Activated T-cell treated with anti-CD3 and anti-CD28 coated beads for 48 hours (primary cell): ENCODE measurements at regions not wholly inside any gene's neighbourhood (a gene's known extent, or its start where the extent isn't known, plus 50 kb on each side); places are given as distances from the start of the nearest gene placed in this dataset.

ENCODE experiments used
- DNase-seq: peaks from one replicate; pipeline ENCODE4 v3.0.0-alpha.2; 2020; ENCODE audit warnings: low read depth

DNA sequence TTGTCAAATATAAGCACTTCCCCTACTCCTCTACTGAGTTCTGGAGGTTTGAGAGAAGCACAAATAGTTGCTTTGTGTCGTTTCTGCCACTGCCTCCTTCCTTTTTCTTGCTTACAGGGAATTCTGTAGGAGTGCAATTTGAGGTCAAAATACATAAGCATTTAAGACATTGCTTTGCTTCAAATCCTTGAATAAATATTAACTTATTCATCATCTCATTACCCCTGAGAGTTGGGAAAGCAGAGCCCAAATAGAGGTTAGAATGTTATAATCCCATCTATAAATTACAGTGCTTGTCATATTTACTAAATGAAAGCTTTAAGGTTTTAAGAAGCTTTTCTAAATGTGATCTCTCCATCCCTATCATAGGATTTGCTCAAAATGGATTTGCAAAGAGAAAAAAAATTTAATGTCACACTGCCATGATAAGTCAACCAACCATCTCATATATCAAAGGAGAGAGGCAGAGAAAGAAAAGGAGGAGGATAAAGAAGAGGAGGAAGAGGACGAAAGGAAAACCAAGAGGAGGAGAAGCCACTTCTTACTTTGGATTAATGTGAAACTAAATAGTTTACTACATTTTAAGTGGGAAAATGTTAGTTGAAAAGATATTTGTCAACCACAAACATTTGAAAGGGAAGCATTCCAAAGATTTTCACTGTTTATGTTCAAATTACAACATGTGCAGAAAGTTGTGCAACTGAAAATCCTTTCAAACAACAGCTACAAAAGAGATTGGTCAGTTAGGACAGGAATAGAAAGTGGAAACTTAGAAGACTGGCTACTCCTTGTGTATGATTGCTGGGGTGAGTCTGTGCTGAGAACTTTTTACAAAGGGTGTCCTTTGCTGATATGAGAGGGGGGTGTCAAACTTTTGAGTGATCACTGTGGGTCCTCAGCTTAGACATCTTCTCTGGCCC is 277.3 kb upstream of the FN1 start:
- no peak for DNase-seq

DNA sequence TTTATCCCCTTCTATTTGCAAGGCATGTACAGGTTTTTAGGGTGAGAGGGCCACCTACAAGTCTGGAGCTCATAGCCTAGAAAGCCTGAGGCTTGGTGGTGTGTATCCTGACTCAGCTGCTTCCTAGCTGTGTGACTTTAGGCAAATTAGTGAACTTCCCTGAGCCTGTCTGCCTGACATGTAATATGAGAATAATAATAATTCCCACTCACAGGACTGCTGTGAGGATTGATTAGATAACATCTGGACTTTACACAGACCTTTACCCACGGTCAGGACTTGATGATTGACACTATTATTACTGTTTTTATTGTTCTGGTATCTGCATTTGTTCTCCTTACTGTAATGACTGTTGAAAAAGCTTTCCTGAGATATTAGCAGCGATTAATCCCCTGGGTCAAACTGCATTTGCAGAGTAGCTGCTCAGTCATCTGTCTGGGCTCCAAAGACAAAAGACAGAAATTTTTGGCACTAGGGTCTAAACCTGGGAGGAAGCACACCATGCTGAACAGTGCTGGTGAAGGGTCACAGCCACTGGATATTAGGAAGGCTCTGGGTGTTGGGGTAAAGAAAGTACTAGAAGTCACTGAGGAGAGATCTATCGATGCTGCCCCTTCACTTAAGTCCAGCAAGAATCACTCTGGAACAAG is 276.5 kb upstream of the FN1 start:
- DNase-seq, result no peak

DNA sequence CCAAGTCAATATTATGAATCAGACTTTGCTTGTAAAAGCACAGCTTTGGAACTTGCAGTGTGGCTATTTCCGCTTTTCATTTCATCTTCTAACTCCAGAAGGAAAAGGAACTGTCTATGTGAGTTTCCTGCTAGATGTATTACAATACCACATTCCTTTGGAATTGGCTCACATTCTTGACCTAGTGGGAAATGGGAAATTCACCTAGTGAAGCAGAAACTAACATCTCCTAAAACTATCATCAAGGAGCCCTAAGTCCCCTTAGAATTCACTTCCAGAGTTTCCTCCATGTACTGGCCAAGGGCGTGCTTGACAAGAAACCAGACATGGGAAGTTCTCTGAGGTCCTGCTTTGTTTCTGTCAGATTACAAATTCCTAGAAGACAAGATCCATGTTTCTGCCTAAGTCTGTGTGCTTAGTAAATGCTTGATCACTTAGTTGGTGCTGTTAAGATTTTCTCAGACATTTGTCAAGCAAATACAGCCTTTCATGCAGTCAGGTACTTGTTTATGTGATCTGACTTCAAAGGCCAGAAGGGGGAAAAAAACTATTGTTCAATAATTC is 275.7 kb upstream of the FN1 start:
- DNase-seq, result no peak

DNA sequence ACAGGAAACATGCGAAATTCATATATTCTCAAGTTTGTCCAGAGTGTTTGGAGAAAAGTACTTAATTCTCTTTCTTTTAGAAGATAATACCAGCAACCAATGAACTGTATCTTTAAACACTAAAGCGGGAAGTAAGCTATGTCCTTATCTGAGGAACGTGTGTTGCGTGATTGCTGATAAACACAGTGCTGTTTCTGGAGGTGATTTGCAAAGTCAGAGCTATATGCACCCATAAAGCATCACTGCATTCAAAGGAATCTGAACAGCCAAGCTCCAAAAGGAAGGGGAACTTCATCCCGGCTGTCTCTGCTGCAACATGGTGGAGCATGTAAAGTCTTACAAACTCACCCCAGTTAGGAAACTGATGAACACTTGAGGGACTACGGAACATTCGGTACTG is 271.7 kb upstream of the FN1 start:
- no peak for DNase-seq

DNA sequence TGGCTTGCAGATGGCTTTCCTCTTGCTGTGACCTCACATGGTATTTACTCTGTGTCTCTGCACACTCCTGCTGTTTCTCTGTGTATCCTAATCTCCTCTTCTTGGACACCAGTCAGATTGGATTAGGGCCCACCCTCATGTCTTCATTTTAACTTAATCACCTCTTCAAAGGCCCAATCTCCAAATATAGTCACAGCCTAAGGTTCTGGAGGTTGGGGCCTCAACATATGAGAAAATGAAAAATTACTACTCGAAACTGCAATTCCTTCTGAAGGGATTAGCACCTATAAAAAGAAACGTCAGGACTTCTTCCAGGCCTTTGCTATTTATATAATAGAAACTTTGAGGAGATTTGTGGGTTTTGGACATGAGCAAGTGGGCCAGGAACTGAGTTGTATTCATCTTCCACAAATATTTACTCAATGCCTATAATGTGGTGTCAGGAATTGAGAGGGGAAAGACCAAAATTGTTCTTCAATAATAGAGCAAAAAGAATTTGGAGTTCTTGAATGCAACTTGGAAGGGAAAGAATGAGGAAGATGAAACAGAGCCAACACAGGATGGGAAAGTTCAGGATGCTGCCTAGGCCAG is 270.0 kb upstream of the FN1 start:
- no peak for DNase-seq

DNA sequence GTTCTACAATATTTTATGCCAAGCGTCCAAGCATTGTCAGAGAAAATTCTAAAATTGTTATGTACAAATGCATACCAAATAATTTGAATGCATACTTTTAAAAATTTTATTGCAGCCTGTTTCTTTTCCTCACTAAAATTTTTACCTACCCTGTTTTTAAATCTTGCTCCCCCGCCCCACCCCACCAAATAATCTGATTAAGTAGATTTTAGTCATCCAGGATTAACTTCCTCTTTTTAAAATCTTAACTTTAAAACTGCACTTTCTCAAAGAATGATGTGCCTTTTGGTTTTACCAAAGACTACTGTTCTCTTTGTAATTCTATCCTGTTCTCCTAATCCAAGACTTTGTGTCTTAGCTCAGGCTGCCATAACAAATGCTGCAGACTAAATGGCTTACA is 269.4 kb upstream of the FN1 start:
- no peak for DNase-seq

DNA sequence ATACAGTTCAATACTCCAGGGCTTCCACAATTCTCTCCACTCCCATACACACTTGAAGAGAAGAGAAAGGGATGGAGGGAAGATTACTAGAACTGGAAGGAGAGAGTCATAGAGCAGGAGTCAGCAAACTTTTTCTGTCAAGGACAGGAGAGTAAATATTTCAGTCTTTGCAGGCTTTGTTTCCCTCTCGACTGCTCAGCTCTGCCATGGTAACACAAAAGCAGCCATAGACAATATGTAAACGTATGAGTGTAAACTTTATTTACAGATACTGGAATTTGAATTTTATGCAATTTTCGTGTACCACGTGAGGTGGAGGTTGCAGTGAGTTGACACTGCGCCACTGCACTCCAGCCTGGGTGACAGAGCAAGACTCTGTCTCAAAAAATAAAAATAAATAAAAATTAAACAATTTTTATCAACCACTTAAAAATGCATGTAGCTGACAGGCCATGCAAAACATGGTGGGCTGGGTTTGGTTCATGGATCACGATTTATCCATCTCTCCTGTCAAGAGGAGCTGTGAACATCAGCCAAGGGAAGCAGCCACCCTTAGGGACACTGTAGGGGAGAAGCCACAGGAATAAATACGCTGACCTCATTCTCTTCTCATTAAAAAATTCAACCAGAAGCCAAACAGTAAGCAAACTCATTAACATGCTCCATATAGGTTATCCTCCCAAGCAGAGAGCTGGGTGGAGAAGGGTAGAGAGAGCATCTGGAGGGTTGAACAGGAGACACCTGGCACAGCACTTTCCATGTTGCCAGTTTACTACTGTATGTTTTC is 266.4 kb upstream of the FN1 start:
- no peak for DNase-seq

DNA sequence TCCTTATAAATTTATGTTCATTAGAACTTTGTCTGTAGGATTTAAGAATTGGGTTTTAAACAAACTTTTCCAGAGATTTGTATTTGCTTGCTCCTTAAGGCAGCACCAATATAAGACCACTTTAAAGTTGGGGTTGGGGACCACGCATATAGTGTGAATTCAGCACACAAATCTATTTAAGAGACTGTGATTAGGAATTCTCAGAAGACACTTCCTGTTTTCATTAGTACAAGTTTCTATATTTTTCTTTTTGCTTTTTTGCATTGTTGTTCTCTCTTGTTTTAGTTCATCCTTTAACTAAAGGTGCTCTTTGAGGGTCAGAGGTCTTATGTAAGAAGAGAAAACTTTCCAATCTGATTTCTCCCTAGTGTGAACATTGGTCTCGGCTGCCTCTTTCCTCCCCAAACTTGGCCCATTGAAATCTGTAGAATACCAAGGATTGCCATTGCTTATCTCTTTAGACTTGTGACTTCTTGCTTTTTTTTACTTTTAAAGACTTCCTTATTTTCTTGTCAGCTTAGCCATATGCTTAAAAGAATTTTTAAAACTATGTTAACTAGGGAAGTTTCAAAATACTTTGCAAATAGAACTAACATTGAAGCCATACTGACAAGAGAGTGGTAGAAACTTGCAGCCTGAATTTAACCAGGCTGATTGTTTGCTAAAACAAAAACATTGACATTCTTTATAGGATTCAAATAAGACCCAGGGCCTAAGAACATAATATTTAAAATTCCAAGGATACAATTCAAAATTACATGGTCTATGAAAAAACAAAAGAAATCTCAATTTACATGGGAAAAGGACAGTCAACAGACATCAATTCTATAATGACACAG is 264.1 kb upstream of the FN1 start:
- no peak for DNase-seq

DNA sequence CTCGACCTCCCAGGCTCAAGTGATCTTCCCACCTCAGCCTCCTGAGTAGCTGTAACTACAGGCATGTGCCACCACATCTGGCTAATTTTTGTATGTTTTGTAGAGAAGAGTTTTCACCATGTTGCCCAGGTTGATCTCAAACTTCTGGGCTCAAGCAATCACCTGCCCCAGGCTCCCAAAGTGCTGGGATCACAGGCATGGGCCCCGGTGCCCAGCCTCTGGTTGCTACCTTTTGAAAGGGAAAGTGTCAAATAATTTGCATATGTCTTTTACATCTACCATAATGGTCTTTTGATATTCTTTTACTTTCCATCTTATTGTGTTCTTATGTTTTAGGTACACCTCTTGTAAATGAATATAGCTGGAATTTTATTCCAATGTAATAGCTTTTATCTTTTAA is 263.1 kb upstream of the FN1 start:
- DNase-seq, result no peak

DNA sequence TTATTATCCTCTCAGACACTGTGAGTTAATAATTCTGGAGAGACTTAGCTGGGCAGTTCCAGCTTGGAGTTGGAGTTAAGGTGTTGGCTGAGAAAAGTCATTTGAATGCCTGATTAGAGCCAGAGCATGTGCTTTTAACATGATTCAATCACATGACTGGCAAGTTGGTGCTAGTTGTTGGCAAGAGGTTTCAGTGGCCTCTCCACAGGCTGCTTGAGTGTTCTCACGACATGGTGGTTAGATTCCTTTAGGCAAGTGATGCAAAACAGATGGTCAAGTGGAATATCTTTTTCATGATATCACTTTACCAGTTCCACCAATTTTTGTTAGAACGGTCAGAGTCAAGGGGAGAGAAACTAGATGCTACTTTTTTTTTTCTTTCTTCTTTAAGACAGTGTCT is 262.7 kb upstream of the FN1 start:
- DNase-seq, result no peak

DNA sequence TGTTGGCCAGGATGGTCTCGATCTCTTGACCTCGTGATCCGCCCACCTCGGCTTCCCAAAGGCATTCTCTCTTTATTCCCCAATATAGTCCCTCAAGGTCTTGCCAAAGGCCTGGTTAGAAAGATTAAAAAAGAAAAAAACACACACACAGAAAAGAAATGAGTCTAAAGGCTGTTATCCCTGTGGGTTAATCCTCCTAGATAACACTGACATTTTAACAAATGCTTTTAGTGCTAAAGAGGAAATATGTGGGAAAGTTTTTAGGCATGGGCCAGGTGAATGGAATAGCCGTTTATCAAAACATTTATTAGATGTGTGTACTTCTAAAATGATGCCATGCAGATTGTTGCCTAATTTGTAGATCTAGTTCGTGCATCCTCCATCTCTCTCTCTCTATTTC is 261.6 kb upstream of the FN1 start:
- no peak for DNase-seq

DNA sequence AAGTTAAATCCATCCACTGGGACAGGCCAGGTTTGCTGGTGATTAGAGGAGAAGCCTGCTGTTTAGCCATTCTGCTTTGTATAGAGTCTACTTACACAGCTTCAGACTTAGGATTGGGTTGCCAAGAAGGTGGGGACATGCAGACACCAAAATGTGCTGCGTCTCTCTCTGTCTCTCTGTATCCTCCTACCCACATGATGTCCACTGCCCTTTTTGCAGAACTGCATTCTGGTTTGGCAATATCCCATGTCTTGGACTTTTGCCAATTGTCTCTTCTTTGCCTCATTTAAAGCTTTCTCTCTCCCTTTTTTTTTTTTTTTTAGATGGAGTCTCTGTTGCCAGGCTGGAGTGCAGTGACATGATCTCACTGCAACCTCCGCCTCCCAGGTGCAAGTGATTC is 261.1 kb upstream of the FN1 start:
- DNase-seq, result no peak

DNA sequence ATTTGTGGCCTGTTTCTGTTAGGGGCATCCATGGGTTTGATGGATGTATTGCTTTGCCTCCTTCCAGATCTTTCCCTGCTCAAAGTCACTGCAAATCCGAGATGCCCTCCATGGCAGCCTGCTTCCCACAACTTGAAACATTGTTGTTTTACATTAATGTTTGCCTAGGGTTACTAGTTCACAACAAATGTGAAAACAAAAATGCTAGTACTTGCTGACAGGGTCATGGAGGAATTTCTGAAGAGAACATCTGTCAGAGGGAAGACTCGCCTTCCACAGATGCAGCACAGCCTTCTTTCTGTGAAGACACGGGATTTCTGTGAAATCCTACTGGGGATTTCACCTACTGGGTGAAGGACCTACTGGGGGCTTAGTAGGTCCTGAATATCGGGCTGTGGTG is 260.0 kb upstream of the FN1 start:
- no peak for DNase-seq

DNA sequence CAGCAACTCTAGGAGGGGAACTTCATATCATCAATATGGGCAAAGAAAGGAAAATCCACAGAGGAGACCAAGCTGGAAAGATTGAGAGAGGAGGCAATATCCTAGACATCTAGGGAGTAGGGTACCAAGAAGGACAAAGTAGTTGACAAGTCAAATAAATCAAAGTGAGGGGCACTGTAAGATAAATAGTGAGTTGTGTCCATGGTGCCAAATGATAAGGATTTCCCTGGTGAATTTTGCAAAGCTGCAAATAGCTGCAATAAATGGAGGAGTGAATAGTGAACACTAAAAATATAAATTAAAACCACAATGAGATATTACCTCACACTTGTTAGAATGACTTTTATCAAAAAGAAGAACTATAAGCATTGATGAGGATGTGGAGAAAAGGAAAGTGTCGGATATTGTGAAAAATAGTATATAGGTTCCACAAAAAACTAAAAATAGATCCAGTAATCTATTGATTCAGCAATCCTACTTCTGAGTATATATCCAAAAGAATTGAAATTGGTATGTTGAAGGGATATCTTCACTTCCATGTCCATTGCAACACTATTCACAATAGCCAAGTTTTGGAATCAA is 258.2 kb upstream of the FN1 start:
- DNase-seq, result no peak

DNA sequence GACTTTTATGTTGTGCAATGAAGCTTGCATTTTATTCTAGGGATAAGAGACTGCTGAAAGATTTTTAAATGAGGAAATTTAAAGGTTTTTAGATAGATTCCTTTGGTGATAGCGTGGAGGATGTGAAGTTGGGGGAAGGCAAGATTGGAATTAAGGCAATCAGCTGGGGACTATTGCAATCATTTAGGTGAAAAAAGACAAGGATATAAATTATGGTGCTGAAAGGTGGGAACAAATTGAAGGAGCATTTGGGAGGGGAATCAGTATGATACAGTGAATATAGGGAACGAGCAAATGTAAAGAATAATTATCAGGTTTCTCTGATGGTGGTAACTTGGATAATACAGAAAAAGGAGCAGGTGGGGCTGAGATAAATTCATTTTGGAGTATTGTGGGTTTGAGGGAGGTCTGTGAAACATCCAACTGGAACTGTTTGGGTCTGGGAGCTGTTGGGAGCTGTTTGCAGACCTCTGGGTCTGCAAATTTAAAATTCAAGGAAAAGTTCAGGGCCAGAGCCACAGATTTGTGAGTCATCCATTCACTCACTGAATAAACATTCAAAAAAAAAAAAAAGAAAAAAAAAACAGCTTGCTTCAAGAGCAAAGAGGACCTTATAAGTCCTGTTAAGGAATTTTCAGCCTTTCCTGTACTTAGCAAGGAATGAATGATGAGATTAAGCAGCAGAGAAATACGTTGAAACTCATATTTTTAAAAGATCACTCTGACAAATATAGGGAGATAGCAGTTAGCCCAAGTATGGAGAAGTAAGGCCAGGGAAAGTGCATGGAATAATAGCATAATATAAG is 257.5 kb upstream of the FN1 start:
- no peak for DNase-seq

DNA sequence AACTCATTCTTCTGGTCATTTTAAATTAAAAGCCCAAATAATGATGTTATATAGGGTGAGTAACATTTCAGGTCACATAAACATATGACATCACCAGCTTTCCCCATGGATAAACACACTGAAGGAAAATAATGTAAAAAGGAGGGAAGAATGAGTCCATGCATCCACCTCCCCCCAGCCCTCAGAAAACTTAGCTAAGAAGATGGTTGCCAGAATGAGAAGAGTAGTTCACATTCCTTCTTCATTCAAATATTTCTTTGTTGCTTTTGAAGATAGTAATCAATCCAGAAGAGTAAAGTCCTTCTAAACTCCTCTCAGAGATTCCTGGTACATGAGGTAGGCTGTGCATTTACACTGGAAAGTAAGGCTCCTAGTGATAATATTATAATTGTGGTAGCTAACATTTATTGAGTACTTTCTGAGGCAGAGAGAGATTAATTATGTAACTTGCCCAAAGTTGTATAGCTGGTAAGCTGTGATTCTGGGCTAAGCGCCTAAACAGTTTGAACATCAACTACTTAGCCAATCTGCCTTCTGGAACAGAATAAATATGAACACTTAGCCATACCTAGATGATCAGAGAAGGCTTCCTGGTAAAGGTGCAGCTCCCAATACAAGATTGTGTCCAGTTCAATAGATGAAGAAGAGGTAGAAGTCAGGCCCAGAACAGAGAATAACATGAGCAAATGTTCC is 256.7 kb upstream of the FN1 start:
- no peak for DNase-seq

DNA sequence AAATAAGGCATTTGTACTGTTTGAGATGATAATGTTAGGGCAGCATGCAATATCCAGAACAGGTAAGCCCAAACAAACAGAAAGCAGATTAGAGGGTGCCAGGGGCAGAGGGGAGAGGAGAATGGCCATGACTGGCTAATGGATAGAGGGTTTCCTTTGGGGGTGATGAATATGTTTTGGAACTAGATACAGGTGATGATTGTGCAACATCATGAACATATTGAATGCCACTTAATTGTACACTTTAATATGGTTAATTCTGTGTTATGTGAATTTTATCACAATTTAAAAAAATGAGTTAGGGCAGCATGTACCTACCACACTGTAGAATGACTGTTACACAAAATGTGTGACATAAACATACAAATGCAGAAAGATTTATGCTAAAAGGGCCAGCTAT is 255.5 kb upstream of the FN1 start:
- no peak for DNase-seq

DNA sequence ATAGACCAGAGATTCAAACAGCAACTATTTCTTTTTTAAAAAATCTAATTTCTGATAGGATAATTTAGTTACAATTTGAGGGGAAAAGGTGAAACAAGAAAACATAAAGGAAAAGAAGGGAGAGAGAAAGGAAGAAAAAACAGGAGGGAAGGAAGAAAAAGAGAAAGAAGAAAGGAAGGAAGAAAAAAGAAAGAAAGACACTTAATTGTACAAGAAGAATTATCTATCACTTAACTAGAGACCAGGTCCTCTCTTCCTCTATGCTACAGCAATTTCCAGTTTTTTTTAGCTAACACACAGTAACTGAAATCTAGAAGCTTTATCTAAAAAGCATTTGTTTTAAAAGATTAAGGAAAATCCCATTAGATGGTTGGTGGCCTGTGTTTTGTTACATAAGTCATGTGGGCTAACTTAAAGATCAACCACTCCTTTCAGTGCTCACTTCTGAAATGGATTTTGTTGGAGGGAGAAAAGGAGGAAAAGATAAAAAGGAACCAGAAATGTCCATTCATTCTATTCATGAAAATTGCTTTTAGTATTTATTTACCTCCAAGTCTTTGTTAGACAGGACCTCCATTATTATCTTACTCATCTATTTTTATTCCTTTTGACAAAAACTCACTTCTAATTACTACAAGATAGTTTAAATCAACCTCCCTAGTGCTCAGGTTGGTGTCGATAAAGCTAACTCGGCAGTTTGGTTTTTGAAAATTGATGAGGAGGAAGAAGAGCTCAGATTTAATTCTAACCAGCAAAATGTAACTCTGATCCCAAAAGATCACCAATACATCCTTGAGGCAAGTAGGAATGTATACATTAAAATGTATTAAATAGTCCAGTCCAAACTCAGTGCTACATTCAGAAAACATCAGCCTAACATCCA is 251.5 kb upstream of the FN1 start:
- no peak for DNase-seq
